ENCODE measurements at regions not wholly inside any gene's neighbourhood (a gene's known extent, or its start where the extent isn't known, plus 50 kb on each side); places are given as distances from the start of the nearest gene placed in this dataset.

DNA sequence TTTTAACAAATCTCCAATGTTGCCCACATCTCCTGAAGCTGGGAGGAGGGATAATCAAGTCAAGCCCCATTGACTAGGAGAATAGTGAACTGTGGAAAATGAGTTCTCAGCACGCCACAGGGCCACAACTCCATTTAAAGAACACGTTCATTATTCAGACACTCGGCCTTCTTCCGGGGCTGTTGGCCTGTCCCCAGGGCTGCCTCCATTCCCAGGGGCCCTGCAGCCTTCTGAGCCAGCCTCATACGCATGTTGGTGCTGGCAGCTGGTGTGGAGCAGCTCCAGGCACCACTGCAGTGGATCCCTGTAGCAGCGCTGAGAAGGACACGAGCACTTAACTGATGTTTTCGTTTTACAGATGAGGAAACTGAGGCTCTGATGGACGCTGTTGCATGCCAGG is 87.5 kb upstream of the RCN1 start:
- TF ChIP-seq, protein P1, sequence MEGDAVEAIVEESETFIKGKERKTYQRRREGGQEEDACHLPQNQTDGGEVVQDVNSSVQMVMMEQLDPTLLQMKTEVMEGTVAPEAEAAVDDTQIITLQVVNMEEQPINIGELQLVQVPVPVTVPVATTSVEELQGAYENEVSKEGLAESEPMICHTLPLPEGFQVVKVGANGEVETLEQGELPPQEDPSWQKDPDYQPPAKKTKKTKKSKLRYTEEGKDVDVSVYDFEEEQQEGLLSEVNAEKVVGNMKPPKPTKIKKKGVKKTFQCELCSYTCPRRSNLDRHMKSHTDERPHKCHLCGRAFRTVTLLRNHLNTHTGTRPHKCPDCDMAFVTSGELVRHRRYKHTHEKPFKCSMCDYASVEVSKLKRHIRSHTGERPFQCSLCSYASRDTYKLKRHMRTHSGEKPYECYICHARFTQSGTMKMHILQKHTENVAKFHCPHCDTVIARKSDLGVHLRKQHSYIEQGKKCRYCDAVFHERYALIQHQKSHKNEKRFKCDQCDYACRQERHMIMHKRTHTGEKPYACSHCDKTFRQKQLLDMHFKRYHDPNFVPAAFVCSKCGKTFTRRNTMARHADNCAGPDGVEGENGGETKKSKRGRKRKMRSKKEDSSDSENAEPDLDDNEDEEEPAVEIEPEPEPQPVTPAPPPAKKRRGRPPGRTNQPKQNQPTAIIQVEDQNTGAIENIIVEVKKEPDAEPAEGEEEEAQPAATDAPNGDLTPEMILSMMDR (IDR thresholded peaks at IDR 0.05), result no peak
- no peak for TF ChIP-seq POLR2A (IDR thresholded peaks at IDR 0.05)
